SK-N-SH (cell line): ENCODE measurements at regions not wholly inside any gene's neighbourhood (a gene's known extent, or its start where the extent isn't known, plus 50 kb on each side); places are given as distances from the start of the nearest gene placed in this dataset.

Experiments
- CTCF ChIA-PET: fragments of 300-600, 350-600 bp; formaldehyde crosslinking; extraction: SDS; loops from one replicate; lab custom pipeline; 2021; lab: Yijun Ruan, JAX
- POLR2A ChIA-PET: fragments of 350-600 bp; sonication (Branson Sonifier 250); formaldehyde crosslinking; extraction: SDS; loops from one replicate; lab custom pipeline; 2020; ENCODE audit warnings: antibody characterized with exemption, inconsistent platforms; lab: Yijun Ruan, JAX
- DNase-seq: peaks from one replicate; pipeline ENCODE4 v3.0.0; 2012
- H2AFZ ChIP-seq: fragments of 200-600 bp; sonication (generic); 2 replicates; pipeline ENCODE4 v1.8.1; 2016; ENCODE audit warnings: antibody characterized with exemption, mild to moderate bottlenecking, low read depth
- H3F3A ChIP-seq: fragments of 200-600 bp; sonication (generic); replicated peaks from 2 replicates; pipeline ENCODE3; 2016; ENCODE audit warnings: antibody characterized with exemption, mild to moderate bottlenecking; ENCODE audit not compliant: insufficient read depth
- H3K27ac ChIP-seq, 2 experiments: fragments of 200-500 bp in 1 of 2; fragments of 200-600 bp in 1 of 2; sonication (Bioruptor generic) in 1 of 2; sonication (generic), shearing (Covaris generic) in 1 of 2; 2 replicates each; pipeline versions ENCODE4 v1.5.1 to v1.6.1; 2014 to 2016; ENCODE audit warnings: low read depth in 2 of 2, inconsistent platforms in 1 of 2, low read length in 1 of 2, mild to moderate bottlenecking in 1 of 2, mixed read lengths in 1 of 2
- H3K27me3 ChIP-seq: fragments of 200-600 bp; sonication (generic), shearing (Covaris generic); 2 replicates; pipeline ENCODE4 v1.6.1; 2016; ENCODE audit warnings: mixed run types; ENCODE audit not compliant: insufficient read depth
- H3K36me3 ChIP-seq, 2 experiments: fragments of 200-500 bp in 1 of 2; fragments of 200-600 bp in 1 of 2; sonication (Bioruptor generic) in 1 of 2; sonication (generic) in 1 of 2; replicated peaks in 1 of 2; 2 replicates each; pipeline versions ENCODE3 to v1.5.1; 2014 to 2016; ENCODE audit warnings: low read length in 1 of 2, mild to moderate bottlenecking in 1 of 2; ENCODE audit not compliant: insufficient read depth in 2 of 2, control insufficient read depth in 1 of 2
- H3K4me1 ChIP-seq, 2 experiments: fragments of 200-500 bp in 1 of 2; fragments of 200-600 bp in 1 of 2; sonication (Bioruptor generic) in 1 of 2; sonication (generic), shearing (Covaris generic) in 1 of 2; 2 replicates each; pipeline versions ENCODE4 v1.5.1 to v1.6.1; 2014 to 2016; ENCODE audit warnings: low read depth in 1 of 2, low read length in 1 of 2, mixed run types in 1 of 2; ENCODE audit not compliant: insufficient read depth in 2 of 2, control insufficient read depth in 1 of 2
- H3K4me2 ChIP-seq: fragments of 200-600 bp; sonication (generic), shearing (Covaris generic); 2 replicates; pipeline ENCODE4 v1.6.1; 2017; ENCODE audit warnings: mixed run types
- H3K4me3 ChIP-seq, 2 experiments: fragments of 200-500 bp in 1 of 2; fragments of 200-600 bp in 1 of 2; sonication (Bioruptor generic) in 1 of 2; sonication (generic), shearing (Covaris generic) in 1 of 2; 2 replicates each; pipeline versions ENCODE4 v1.5.1 to v1.8.1; 2014 to 2016; ENCODE audit warnings: low read depth in 2 of 2, inconsistent platforms in 1 of 2, low read length in 1 of 2, mild to moderate bottlenecking in 1 of 2, mixed read lengths in 1 of 2, moderate library complexity in 1 of 2
- H3K79me2 ChIP-seq: fragments of 200-600 bp; sonication (generic); 2 replicates; pipeline ENCODE4 v1.8.1; 2017; ENCODE audit warnings: mild to moderate bottlenecking; ENCODE audit not compliant: insufficient read depth
- H3K9ac ChIP-seq: fragments of 200-600 bp; sonication (generic); 2 replicates; pipeline ENCODE4 v1.6.1; 2017; ENCODE audit warnings: mixed run types
- H3K9me2 ChIP-seq: fragments of 200-600 bp; sonication (generic); 2 replicates; pipeline ENCODE4 v1.6.1; 2017; ENCODE audit warnings: mixed run types
- H3K9me3 ChIP-seq: fragments of 200-600 bp; sonication (generic); 2 replicates; pipeline ENCODE4 v1.6.1; 2017; ENCODE audit warnings: mixed run types, mild to moderate bottlenecking, moderate library complexity
- H4K20me1 ChIP-seq: fragments of 200-600 bp; sonication (generic); 2 replicates; pipeline ENCODE4 v1.6.1; 2017; ENCODE audit warnings: mild to moderate bottlenecking, mixed run types; ENCODE audit not compliant: insufficient read depth
- CHD2 ChIP-seq: fragments of 150-350 bp; IDR thresholded peaks from 2 replicates; pipeline ENCODE4 v1.6.1; 2018; ENCODE audit warnings: low read length; ENCODE audit not compliant: partially characterized antibody
- EZH2phosphoT487 ChIP-seq: fragments of 200-600 bp; sonication (generic); IDR thresholded peaks from 2 replicates; pipeline ENCODE4 v1.6.1; 2017; ENCODE audit warnings: low read depth, mixed run types, mild to moderate bottlenecking, antibody characterized with exemption, moderate library complexity, borderline replicate concordance
- GABPA ChIP-seq: IDR thresholded peaks from 2 replicates; pipeline ENCODE4 v1.4.0; 2012; ENCODE audit warnings: low read depth, mild to moderate bottlenecking
- GATA2 ChIP-seq: sonication (generic); formaldehyde crosslinking; IDR thresholded peaks from 2 replicates; pipeline ENCODE4 v1.5.0; 2020; ENCODE audit warnings: mild to moderate bottlenecking, missing genetic modification reagents
- JUND ChIP-seq: IDR thresholded peaks from 2 replicates; pipeline ENCODE4 v1.4.0; 2012
- MEF2A ChIP-seq: IDR thresholded peaks from 2 replicates; pipeline ENCODE4 v1.4.0; 2012; ENCODE audit warnings: low read depth, borderline replicate concordance
- NFIC ChIP-seq: IDR thresholded peaks from 2 replicates; pipeline ENCODE4 v1.4.0; 2012; ENCODE audit warnings: borderline replicate concordance
- NRF1 ChIP-seq: IDR thresholded peaks from 2 replicates; pipeline ENCODE4 v1.6.1; 2012; ENCODE audit warnings: low read depth, mild to moderate bottlenecking, low read length
- POLR2AphosphoS5 ChIP-seq: IDR thresholded peaks from 2 replicates; pipeline ENCODE4 v1.6.1; 2012; ENCODE audit warnings: low read depth, low read length
- RCOR1 ChIP-seq: fragments of 150-350 bp; IDR thresholded peaks from 2 replicates; pipeline ENCODE4 v1.6.1; 2017; ENCODE audit warnings: antibody characterized with exemption, low read length
- RFX5 ChIP-seq: IDR thresholded peaks from 2 replicates; pipeline ENCODE4 v1.6.1; 2012; ENCODE audit warnings: mild to moderate bottlenecking, improper control_type of control experiment, low read length
- SIN3A ChIP-seq: IDR thresholded peaks from 2 replicates; pipeline ENCODE4 v1.6.1; 2012; ENCODE audit warnings: low read depth, mild to moderate bottlenecking, low read length, moderate library complexity, borderline replicate concordance
- SMC3 ChIP-seq: IDR thresholded peaks from 2 replicates; pipeline ENCODE4 v1.6.1; 2012; ENCODE audit warnings: low read depth, low read length, improper control_type of control experiment
- TAF1 ChIP-seq: IDR thresholded peaks from 2 replicates; pipeline ENCODE4 v1.6.1; 2012; ENCODE audit warnings: low read depth, mild to moderate bottlenecking, low read length, moderate library complexity, borderline replicate concordance
- TCF12 ChIP-seq: IDR thresholded peaks from 2 replicates; pipeline ENCODE4 v1.4.0; 2012
- YY1 ChIP-seq: IDR thresholded peaks from 2 replicates; pipeline ENCODE4 v1.4.0; 2012; ENCODE audit warnings: low read depth, mild to moderate bottlenecking
- WGBS: methylation state at CpG from one replicate; pipeline ENCODE4 v1.1.6; 2017; ENCODE audit warnings: low lambda C conversion rate; 5-methylcytosine and 5-hydroxymethylcytosine counted together
- TF ChIP-seq, protein P1 (sequence below): IDR thresholded peaks from 2 replicates; pipeline ENCODE4 v1.4.0; 2012; ENCODE audit warnings: low read depth, borderline replicate concordance
- TF ChIP-seq, protein P2 (sequence below): IDR thresholded peaks from 2 replicates; pipeline ENCODE4; 2012
- TF ChIP-seq, protein P3 (sequence below): fragments of 150-350 bp; IDR thresholded peaks from 2 replicates; pipeline ENCODE4 v1.6.1; 2017; ENCODE audit warnings: antibody characterized with exemption, low read length, low read depth, borderline replicate concordance
- TF ChIP-seq, protein P4 (sequence below): IDR thresholded peaks from 2 replicates; pipeline ENCODE4 v1.4.0; 2012; ENCODE audit warnings: low read depth
- TF ChIP-seq, protein P5 (sequence below): fragments of 150-350 bp; IDR thresholded peaks from 2 replicates; pipeline ENCODE4 v1.6.1; 2016; ENCODE audit warnings: mild to moderate bottlenecking, low read depth, low read length

DNA sequence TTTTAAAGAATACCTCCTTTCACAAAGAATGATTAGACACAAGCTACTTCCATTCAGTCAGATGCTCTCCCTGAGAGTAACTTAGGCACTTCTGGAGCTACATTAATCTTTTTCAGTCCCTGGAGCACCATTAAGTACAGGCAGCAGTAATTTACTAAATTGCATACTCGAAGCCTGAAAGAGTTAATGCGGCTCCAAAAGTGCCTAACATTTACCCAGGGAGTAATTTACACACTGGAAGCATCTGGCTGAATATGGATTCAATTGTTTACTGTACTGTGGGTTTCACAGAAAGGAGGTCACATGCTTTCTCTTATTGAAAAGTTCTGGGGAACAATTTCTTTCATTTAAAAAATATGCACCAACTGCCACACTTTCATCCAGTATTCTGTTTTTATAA is 260.8 kb upstream of the TENM3 start:
- H2AFZ ChIP-seq: no peak overlapping the region
- TF ChIP-seq JUND (no peak), SIN3A (no peak), GABPA (no peak), RCOR1 (no peak)
- TF ChIP-seq, protein P1, sequence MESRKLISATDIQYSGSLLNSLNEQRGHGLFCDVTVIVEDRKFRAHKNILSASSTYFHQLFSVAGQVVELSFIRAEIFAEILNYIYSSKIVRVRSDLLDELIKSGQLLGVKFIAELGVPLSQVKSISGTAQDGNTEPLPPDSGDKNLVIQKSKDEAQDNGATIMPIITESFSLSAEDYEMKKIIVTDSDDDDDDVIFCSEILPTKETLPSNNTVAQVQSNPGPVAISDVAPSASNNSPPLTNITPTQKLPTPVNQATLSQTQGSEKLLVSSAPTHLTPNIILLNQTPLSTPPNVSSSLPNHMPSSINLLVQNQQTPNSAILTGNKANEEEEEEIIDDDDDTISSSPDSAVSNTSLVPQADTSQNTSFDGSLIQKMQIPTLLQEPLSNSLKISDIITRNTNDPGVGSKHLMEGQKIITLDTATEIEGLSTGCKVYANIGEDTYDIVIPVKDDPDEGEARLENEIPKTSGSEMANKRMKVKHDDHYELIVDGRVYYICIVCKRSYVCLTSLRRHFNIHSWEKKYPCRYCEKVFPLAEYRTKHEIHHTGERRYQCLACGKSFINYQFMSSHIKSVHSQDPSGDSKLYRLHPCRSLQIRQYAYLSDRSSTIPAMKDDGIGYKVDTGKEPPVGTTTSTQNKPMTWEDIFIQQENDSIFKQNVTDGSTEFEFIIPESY: no peak
- TF ChIP-seq, all 33 proteins: peak for 0
- Histone ChIP-seq H3K9me2 (no peaks in the 10 kb centered on the region), H3F3A (no peaks in the 10 kb centered on the region), H3K9ac (no peak overlapping the region), H4K20me1 (no peaks in the 10 kb centered on the region), H3K36me3 (no peaks in the 10 kb centered on the region), H3K4me2 (no peak overlapping the region), H3K27ac (no peak overlapping the region), H3K27me3 (no peaks in the 10 kb centered on the region), H3K4me3 (no peak overlapping the region), H3K9me3 (no peaks in the 10 kb centered on the region), H3K79me2 (no peaks in the 10 kb centered on the region), H3K4me1 (no peaks in the 10 kb centered on the region)
- 76% methylated on average over 2 of the region's 2 CpGs for WGBS
- no peak for DNase-seq
- CTCF ChIA-PET: no interaction called here
- POLR2A ChIA-PET: no interaction called here

DNA sequence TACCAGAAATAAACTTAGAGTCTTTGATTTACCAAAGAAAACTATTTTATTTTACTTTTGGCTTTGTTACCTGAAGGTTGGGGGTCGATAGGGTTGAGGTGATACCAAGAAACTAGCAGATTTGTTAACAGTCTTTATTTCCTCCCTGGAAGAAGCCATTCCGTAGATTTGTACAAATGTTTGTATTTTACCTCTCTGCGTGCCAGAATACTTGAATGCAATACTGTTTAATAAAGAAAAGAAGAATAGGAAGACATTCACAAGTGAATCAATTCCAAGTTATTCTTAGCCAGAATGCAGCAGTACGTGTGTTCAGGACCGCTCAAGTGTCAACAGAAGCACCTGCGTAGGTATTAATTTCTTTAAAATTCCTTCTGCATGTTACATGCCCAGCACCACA is 260.3 kb upstream of the TENM3 start:
- no peak for DNase-seq
- no peaks in the 10 kb centered on the region for H3K4me1 ChIP-seq
- CTCF ChIA-PET: no interaction called here
- TF ChIP-seq EZH2phosphoT487 (no peak), RFX5 (no peak), POLR2AphosphoS5 (no peak), SIN3A (no peak), NFIC (no peak), YY1 (no peak), TCF12 (no peak), SMC3 (no peak), RCOR1 (no peak), GATA2 (CRISPR knock-in tag) (no peak), MEF2A (no peak), TAF1 (no peak), NRF1 (no peak), CHD2 (no peak)
- TF ChIP-seq, protein P2, sequence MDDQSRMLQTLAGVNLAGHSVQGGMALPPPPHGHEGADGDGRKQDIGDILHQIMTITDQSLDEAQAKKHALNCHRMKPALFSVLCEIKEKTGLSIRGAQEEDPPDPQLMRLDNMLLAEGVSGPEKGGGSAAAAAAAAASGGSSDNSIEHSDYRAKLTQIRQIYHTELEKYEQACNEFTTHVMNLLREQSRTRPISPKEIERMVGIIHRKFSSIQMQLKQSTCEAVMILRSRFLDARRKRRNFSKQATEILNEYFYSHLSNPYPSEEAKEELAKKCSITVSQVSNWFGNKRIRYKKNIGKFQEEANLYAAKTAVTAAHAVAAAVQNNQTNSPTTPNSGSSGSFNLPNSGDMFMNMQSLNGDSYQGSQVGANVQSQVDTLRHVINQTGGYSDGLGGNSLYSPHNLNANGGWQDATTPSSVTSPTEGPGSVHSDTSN: no peak
- TF ChIP-seq, protein P1: no peak
- TF ChIP-seq, protein P3, sequence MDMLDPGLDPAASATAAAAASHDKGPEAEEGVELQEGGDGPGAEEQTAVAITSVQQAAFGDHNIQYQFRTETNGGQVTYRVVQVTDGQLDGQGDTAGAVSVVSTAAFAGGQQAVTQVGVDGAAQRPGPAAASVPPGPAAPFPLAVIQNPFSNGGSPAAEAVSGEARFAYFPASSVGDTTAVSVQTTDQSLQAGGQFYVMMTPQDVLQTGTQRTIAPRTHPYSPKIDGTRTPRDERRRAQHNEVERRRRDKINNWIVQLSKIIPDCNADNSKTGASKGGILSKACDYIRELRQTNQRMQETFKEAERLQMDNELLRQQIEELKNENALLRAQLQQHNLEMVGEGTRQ: no peak
- TF ChIP-seq, protein P4, sequence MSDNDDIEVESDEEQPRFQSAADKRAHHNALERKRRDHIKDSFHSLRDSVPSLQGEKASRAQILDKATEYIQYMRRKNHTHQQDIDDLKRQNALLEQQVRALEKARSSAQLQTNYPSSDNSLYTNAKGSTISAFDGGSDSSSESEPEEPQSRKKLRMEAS: no peak
- TF ChIP-seq, protein P5, sequence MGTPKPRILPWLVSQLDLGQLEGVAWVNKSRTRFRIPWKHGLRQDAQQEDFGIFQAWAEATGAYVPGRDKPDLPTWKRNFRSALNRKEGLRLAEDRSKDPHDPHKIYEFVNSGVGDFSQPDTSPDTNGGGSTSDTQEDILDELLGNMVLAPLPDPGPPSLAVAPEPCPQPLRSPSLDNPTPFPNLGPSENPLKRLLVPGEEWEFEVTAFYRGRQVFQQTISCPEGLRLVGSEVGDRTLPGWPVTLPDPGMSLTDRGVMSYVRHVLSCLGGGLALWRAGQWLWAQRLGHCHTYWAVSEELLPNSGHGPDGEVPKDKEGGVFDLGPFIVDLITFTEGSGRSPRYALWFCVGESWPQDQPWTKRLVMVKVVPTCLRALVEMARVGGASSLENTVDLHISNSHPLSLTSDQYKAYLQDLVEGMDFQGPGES: no peak
- TF ChIP-seq, all 33 proteins: peak for 0
- H3K4me2 ChIP-seq: no peak overlapping the region
- H3K27ac ChIP-seq: no peak overlapping the region
- no peaks in the 10 kb centered on the region for H3K9me3 ChIP-seq
- POLR2A ChIA-PET: no interaction called here
- H4K20me1 ChIP-seq: no peaks in the 10 kb centered on the region
- no peaks in the 10 kb centered on the region for H3K9me2 ChIP-seq
- no peaks in the 10 kb centered on the region for H3F3A ChIP-seq
- H3K4me3 ChIP-seq: no peak overlapping the region
- H3K9ac ChIP-seq: no peak overlapping the region
- no peaks in the 10 kb centered on the region for H3K27me3 ChIP-seq
- no peak overlapping the region for H2AFZ ChIP-seq
- 79% methylated on average over 6 of the region's 6 CpGs for WGBS
- H3K79me2 ChIP-seq: no peaks in the 10 kb centered on the region
- no peaks in the 10 kb centered on the region for H3K36me3 ChIP-seq
